ENCODE measurements at regions not wholly inside any gene's neighbourhood (a gene's known extent, or its start where the extent isn't known, plus 50 kb on each side); places are given as distances from the start of the nearest gene placed in this dataset.

DNA sequence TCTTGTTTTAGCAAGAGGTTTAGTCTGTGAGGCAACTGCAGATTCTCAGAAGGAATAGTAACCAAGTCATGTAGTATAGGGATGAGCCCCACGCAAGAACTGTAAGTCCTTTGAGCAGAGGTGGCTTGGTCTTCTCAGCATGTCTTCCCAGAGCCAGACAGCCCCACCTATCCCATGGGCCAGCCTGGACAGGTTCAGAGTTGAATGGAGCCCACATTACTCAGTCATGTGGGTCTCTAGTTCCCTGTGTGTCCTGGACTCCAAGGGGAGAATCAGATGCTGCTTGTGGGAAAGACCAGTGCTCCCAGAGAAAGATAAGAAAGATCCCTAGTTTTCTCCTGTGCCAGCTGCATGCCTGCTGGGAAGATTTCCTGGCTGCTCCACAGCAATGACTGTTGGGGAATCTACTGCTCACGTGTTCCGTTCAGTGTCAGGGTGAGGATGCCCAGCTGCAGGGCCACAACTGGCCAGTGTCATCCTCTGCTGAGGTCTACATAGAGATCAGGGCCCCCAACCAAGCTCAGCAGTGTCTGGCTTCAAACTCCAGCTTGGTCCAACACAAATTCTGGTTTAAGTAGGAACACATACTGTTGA, 66.9 kb upstream of the UNC5B start:
- TF ChIP-seq, protein P1, sequence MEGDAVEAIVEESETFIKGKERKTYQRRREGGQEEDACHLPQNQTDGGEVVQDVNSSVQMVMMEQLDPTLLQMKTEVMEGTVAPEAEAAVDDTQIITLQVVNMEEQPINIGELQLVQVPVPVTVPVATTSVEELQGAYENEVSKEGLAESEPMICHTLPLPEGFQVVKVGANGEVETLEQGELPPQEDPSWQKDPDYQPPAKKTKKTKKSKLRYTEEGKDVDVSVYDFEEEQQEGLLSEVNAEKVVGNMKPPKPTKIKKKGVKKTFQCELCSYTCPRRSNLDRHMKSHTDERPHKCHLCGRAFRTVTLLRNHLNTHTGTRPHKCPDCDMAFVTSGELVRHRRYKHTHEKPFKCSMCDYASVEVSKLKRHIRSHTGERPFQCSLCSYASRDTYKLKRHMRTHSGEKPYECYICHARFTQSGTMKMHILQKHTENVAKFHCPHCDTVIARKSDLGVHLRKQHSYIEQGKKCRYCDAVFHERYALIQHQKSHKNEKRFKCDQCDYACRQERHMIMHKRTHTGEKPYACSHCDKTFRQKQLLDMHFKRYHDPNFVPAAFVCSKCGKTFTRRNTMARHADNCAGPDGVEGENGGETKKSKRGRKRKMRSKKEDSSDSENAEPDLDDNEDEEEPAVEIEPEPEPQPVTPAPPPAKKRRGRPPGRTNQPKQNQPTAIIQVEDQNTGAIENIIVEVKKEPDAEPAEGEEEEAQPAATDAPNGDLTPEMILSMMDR (IDR thresholded peaks at IDR 0.05), result no peak
- no peak for TF ChIP-seq ZFX (IDR thresholded peaks at IDR 0.05; ENCODE audit: borderline replicate concordance)
